HepG2 (cell line): ENCODE measurements at regions not wholly inside any gene's neighbourhood (a gene's known extent, or its start where the extent isn't known, plus 50 kb on each side); places are given as distances from the start of the nearest gene placed in this dataset.

Experiments
- ATAC-seq: fragments of 200-7000 bp; cut with Tn5 transposase; 3 replicates; pipeline ENCODE4 v1.9.1; 2020; ENCODE audit warnings: mild to moderate bottlenecking, moderate library complexity
- BruUV-seq: library from RNA; stranded (reverse); fragments of 400-500 nt; replicated peaks from 2 replicates; lab custom pipeline; 2021; lab: Mats Ljungman, UMichigan
- CTCF ChIA-PET: fragments of 300-600 bp; formaldehyde crosslinking; extraction: SDS; loops from one replicate; lab custom pipeline; 2021; ENCODE audit warnings: low total read pairs, inconsistent platforms, low intra/inter-chr PET ratio; lab: Yijun Ruan, JAX
- POLR2A ChIA-PET: fragments of 350-600 bp; sonication (Branson Sonifier 250); formaldehyde crosslinking; loops from one replicate; lab custom pipeline; 2020; ENCODE audit warnings: antibody characterized with exemption, inconsistent platforms; lab: Yijun Ruan, JAX
- DNase-seq: peaks from one replicate; pipeline ENCODE4 v3.0.0-alpha.2; 2015; ENCODE audit warnings: low spot score
- FAIRE-seq: peaks from 3 replicates; lab custom pipeline; 2011; peaks lifted over from hg19 to GRCh38; lab: Jason Lieb, UNC
- H2AFZ ChIP-seq: one replicate; pipeline ENCODE4 v1.6.1; 2011; ENCODE audit warnings: low read length, inconsistent platforms
- H3K27ac ChIP-seq: fragments of 300-600 bp; 3 replicates; pipeline ENCODE4 v1.8.0; 2011; ENCODE audit warnings: mixed run types, mild to moderate bottlenecking, mixed read lengths, low read length, inconsistent platforms; ENCODE audit not compliant: insufficient read depth; ENCODE audit errors: extremely low read length
- H3K27me3 ChIP-seq, 2 experiments: fragments of 200-600 bp in 1 of 2; 2 replicates in 1 of 2; 3 replicates in 1 of 2; pipeline versions ENCODE4 v1.6.0 to v1.8.0; 2011; ENCODE audit warnings: low read length in 2 of 2, mild to moderate bottlenecking in 2 of 2, moderate library complexity in 2 of 2, inconsistent platforms in 1 of 2; ENCODE audit not compliant: insufficient read depth in 2 of 2, control insufficient read depth in 1 of 2
- H3K36me3 ChIP-seq, 2 experiments: fragments of 200-600 bp in 1 of 2; replicated peaks in 1 of 2; 2 replicates in 1 of 2; 3 replicates in 1 of 2; pipeline versions ENCODE4 v1.5.1 to v1.8.0; 2011; ENCODE audit warnings: low read length in 2 of 2, inconsistent platforms in 1 of 2; ENCODE audit not compliant: insufficient read depth in 2 of 2, control insufficient read depth in 1 of 2
- H3K4me1 ChIP-seq: 2 replicates; pipeline ENCODE4 v1.5.1; 2012; ENCODE audit warnings: low read length, inconsistent platforms; ENCODE audit not compliant: insufficient read depth
- H3K4me2 ChIP-seq: 2 replicates; pipeline ENCODE4 v1.6.0; 2011; ENCODE audit warnings: low read depth, low read length, inconsistent platforms
- H3K4me3 ChIP-seq, 3 experiments: fragments of 200-600 bp in 1 of 3; sonication (generic), shearing (Covaris generic) in 1 of 3; replicated peaks in 1 of 3; 2 replicates each; pipeline ENCODE4 v1.5.1; 2011 to 2016; ENCODE audit warnings: low read length in 3 of 3, inconsistent platforms in 2 of 3, low read depth in 2 of 3, mild to moderate bottlenecking in 2 of 3, control low read depth in 1 of 3, mixed read lengths in 1 of 3; ENCODE audit not compliant: insufficient read depth in 1 of 3
- H3K79me2 ChIP-seq: one replicate; pipeline ENCODE4 v1.6.1; 2011; ENCODE audit warnings: low read length, inconsistent platforms; ENCODE audit not compliant: insufficient read depth
- H3K9ac ChIP-seq: 2 replicates; pipeline ENCODE4 v1.6.0; 2011; ENCODE audit warnings: mild to moderate bottlenecking, low read depth, low read length, inconsistent platforms; ENCODE audit not compliant: insufficient read depth
- H3K9me3 ChIP-seq: 2 replicates; pipeline ENCODE4 v1.5.1; 2012; ENCODE audit warnings: mild to moderate bottlenecking, low read length
- H4K20me1 ChIP-seq: 2 replicates; pipeline ENCODE4 v1.6.0; 2011; ENCODE audit warnings: inconsistent platforms, mild to moderate bottlenecking, low read length, moderate library complexity; ENCODE audit not compliant: insufficient read depth
- DMTF1 ChIP-seq: sonication (generic); formaldehyde crosslinking; IDR thresholded peaks from 2 replicates; pipeline ENCODE4 v1.4.0; 2020; ENCODE audit warnings: mild to moderate bottlenecking, missing genetic modification reagents
- FOXP1 ChIP-seq, 2 experiments: fragments of 450-650 bp in 1 of 2; IDR thresholded peaks; 2 replicates each; pipeline ENCODE4 v1.6.1; 2017 to 2018; ENCODE audit warnings: antibody characterized with exemption in 1 of 2
- SETDB1 ChIP-seq: sonication (generic); formaldehyde crosslinking; IDR thresholded peaks from 2 replicates; pipeline ENCODE4 v1.5.1; 2020; ENCODE audit warnings: missing genetic modification reagents, mild to moderate bottlenecking, borderline replicate concordance
- ZNF138 ChIP-seq: sonication (generic); formaldehyde crosslinking; IDR thresholded peaks from 2 replicates; pipeline ENCODE4 v1.5.0; 2020; ENCODE audit warnings: mild to moderate bottlenecking, low read depth, missing genetic modification reagents
- ZNF549 ChIP-seq: sonication (generic); formaldehyde crosslinking; IDR thresholded peaks from 2 replicates; pipeline ENCODE4 v1.5.0; 2020; ENCODE audit warnings: missing genetic modification reagents
- WGBS: methylation state at CpG from one replicate; pipeline ENCODE4 v1.1.6; 2017; ENCODE audit warnings: low lambda C conversion rate; 5-methylcytosine and 5-hydroxymethylcytosine counted together
- in situ Hi-C: cut with HindIII; loops from 2 replicates; pipeline ENCODE4 v1.10.0; 2017; ENCODE audit warnings: low pct_unique_long_range_greater_than_20kb; ENCODE audit not compliant: extremely low pct_ligation_motif_present
- intact Hi-C: fragments of 100-400 bp; cut with micrococcal nuclease; formaldehyde crosslinking; loops from one replicate; pipeline ENCODE4 v1.10.0; 2022; ENCODE audit not compliant: unreplicated experiment

- H3K27me3 ChIP-seq: no peaks in the 10 kb centered on the region
- no peak overlapping the region for H3K4me3 ChIP-seq
- no peaks in the 10 kb centered on the region for H4K20me1 ChIP-seq
- BruUV-seq: no TSS peak
- no peaks in the 10 kb centered on the region for H3K9me3 ChIP-seq
- H3K79me2 ChIP-seq: no peaks in the 10 kb centered on the region
- no peak for ATAC-seq
- CTCF ChIA-PET: no interaction called here
- intact Hi-C loops: no loop called here
- H3K27ac ChIP-seq: no peak overlapping the region
- TF ChIP-seq ZNF138 (CRISPR knock-in tag) (no peak), ZNF549 (CRISPR knock-in tag) (no peak), FOXP1 (IDR thresholded peaks at IDR 0.05) (no peak), FOXP1 (CRISPR knock-in tag; IDR thresholded peaks at IDR 0.05) (no peak), SETDB1 (CRISPR knock-in tag) (no peak), DMTF1 (CRISPR knock-in tag) (no peak)
- TF ChIP-seq, all 625 proteins: peak for 0
- in situ Hi-C loops: loop anchor here (25.0 kb wide), 1 partner anchor 1249 kb away; no protein-coding TSS in a partner anchor
- POLR2A ChIA-PET: no interaction called here
- DNase-seq: no peak
- no peaks in the 10 kb centered on the region for H3K36me3 ChIP-seq
- H3K4me1 ChIP-seq: peaks cover 17% of the 10 kb centered on the region
- WGBS: 48% methylated on average over 8 of the region's 8 CpGs
- no peak overlapping the region for H2AFZ ChIP-seq
- FAIRE-seq: no peak
- H3K4me2 ChIP-seq: no peak overlapping the region
- H3K9ac ChIP-seq: no peak overlapping the region
Observed at GRCh38 chr9:105912863-105913516, 218.6 kb downstream of the TMEM38B start.
